IPS DF 6.9 (cell line): ENCODE measurements at regions not wholly inside any gene's neighbourhood (a gene's known extent, or its start where the extent isn't known, plus 50 kb on each side); places are given as distances from the start of the nearest gene placed in this dataset.
"Not testable (repeated sequence)": the region's sequence is repeated elsewhere in the genome, so short reads cannot be mapped to it uniquely, and the experiment has no call there.

Source experiments
- DNase-seq: peaks from one replicate; pipeline ENCODE4 v3.0.0-alpha.2; 2013; ENCODE audit warnings: low read depth, low spot score
- H3K27ac ChIP-seq: one replicate; pipeline ENCODE4 v1.5.1; 2013; ENCODE audit warnings: low read length, control low read depth
- H3K27me3 ChIP-seq: 2 replicates; pipeline ENCODE4 v1.6.1; 2013; ENCODE audit warnings: mild to moderate bottlenecking, low read length; ENCODE audit not compliant: control insufficient read depth, insufficient read depth
- H3K36me3 ChIP-seq: 2 replicates; pipeline ENCODE4 v1.6.1; 2013; ENCODE audit warnings: low read length; ENCODE audit not compliant: control insufficient read depth, insufficient read depth
- H3K4me1 ChIP-seq: 2 replicates; pipeline ENCODE4 v1.6.1; 2013; ENCODE audit warnings: low read length; ENCODE audit not compliant: control insufficient read depth, insufficient read depth
- H3K4me3 ChIP-seq: 2 replicates; pipeline ENCODE4 v1.5.1; 2013; ENCODE audit warnings: mild to moderate bottlenecking, low read length
- H3K9me3 ChIP-seq: 2 replicates; pipeline ENCODE4 v1.6.1; 2013; ENCODE audit warnings: low read length, inconsistent platforms; ENCODE audit not compliant: control insufficient read depth, insufficient read depth
- WGBS: extraction: QIAGEN DNeasy Blood & Tissue Kit; methylation state at CpG from one replicate; pipeline ENCODE4 v1.1.7; 2013; ENCODE audit warnings: mixed read lengths, missing lambda C conversion rate; ENCODE audit not compliant: insufficient read length, insufficient coverage; 5-methylcytosine and 5-hydroxymethylcytosine counted together

GRCh38 chr3:77707281-77707680 is 667.4 kb downstream of the ROBO2 start:
- Histone ChIP-seq H3K4me3 (no peak overlapping the region), H3K27me3 (no peaks in the 10 kb centered on the region), H3K36me3 (no peaks in the 10 kb centered on the region), H3K27ac (no peak overlapping the region), H3K4me1 (0 out of 2 replicates have a peak, but pooled peaks cover 1% of the 10 kb centered on the region), H3K9me3 (no peaks in the 10 kb centered on the region)
- WGBS = no CpG with 5 or more reads among the region's 2 CpGs
- no peak for DNase-seq

DNA sequence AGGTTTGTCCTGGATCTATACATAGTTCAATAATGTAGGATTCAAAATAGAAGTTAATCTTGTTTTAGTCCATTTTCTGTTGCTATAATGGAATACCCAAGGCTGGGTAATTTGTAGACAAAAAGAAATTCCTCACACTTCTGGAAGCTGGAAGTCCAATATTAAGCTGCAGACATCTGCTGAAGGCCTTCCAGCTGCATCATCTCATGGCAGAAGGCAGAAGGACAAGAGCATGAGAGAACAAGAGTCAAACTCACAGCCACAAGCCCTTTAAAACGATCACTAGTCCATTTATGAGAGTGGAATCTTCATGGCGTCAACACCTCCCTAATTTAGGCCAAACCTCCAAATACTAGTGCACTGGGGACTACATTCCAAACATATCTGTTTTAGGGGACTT is 669.3 kb downstream of the ROBO2 start:
- no CpG with 5 or more reads among the region's 2 CpGs for WGBS
- H3K4me1 ChIP-seq = no peaks in the 10 kb centered on the region

DNA sequence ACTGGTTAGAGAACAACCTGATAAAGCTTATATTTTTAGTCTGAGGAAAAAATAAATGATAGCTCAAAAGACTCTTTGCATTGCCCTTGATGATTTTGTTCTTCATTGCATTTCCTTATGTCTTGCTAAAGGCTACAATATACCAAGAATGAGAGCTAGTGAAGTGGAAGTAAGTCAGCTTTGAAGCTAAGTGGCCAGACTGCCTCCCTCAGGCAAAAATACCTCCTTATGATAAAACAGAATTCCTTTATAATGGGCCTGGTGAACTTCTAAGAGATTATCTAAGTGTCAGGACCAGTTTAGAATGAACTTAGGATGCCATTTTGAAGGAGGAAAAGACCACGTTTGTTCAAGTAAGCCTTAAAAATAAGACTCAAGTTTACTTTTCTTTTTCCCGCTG is 678.4 kb downstream of the ROBO2 start:
- Histone ChIP-seq H3K27ac (no peak overlapping the region), H3K4me1 (no peaks in the 10 kb centered on the region), H3K9me3 (no peaks in the 10 kb centered on the region), H3K4me3 (no peak overlapping the region), H3K27me3 (no peaks in the 10 kb centered on the region), H3K36me3 (no peaks in the 10 kb centered on the region)
- no CpG with 5 or more reads among the region's 2 CpGs for WGBS
- DNase-seq = no peak

More for the DNA sequence above, 669.3 kb downstream of the ROBO2 start:
- Histone ChIP-seq H3K36me3 (no peaks in the 10 kb centered on the region), H3K27ac (no peak overlapping the region), H3K27me3 (no peaks in the 10 kb centered on the region), H3K9me3 (no peaks in the 10 kb centered on the region), H3K4me3 (no peak overlapping the region)
- no peak for DNase-seq

GRCh38 chr3:77720460-77720971 is 680.6 kb downstream of the ROBO2 start:
- no peak for DNase-seq
- Histone ChIP-seq H3K4me1 (no peaks in the 10 kb centered on the region), H3K36me3 (no peaks in the 10 kb centered on the region), H3K27me3 (no peaks in the 10 kb centered on the region), H3K9me3 (no peaks in the 10 kb centered on the region), H3K4me3 (no peak overlapping the region), H3K27ac (no peak overlapping the region)

- Histone ChIP-seq H3K4me1 (no peaks in the 10 kb centered on the region), H3K27ac (no peak overlapping the region), H3K36me3 (no peaks in the 10 kb centered on the region), H3K4me3 (no peak overlapping the region), H3K27me3 (no peaks in the 10 kb centered on the region), H3K9me3 (no peaks in the 10 kb centered on the region)
- DNase-seq = no peak
- whole genome bisulfite sequencing = no CpG with 5 or more reads among the region's 1 CpG
Observed at GRCh38 chr3:77726517-77726916, 686.6 kb downstream of the ROBO2 start.

GRCh38 chr3:77746048-77746447 is 706.1 kb downstream of the ROBO2 start:
- Histone ChIP-seq H3K27me3 (no peaks in the 10 kb centered on the region), H3K27ac (no peak overlapping the region), H3K4me3 (no peak overlapping the region), H3K4me1 (no peaks in the 10 kb centered on the region), H3K9me3 (no peaks in the 10 kb centered on the region), H3K36me3 (no peaks in the 10 kb centered on the region)
- no CpG with 5 or more reads among the region's 1 CpG for WGBS
- DNase-seq = no peak

- Histone ChIP-seq H3K9me3 (no peaks in the 10 kb centered on the region), H3K4me1 (no peaks in the 10 kb centered on the region), H3K27me3 (no peaks in the 10 kb centered on the region), H3K27ac (no peak overlapping the region), H3K36me3 (no peaks in the 10 kb centered on the region), H3K4me3 (no peak overlapping the region)
- no peak for DNase-seq
Observed at GRCh38 chr3:77746892-77747291, 707.0 kb downstream of the ROBO2 start.

- no CpG with 5 or more reads among the region's 6 CpGs for WGBS
- H3K36me3 ChIP-seq, H3K27me3 ChIP-seq, H3K4me1 ChIP-seq, H3K27ac ChIP-seq, H3K9me3 ChIP-seq, H3K4me3 ChIP-seq, DNase-seq: not testable (repeated sequence)
Observed at GRCh38 chr3:77756397-77756975, 716.6 kb downstream of the ROBO2 start.

GRCh38 chr3:77772459-77772858 is 732.6 kb downstream of the ROBO2 start:
- H3K9me3 ChIP-seq = no peaks in the 10 kb centered on the region
- DNase-seq = no peak
- 100% methylated on average over 1 of the region's 1 CpG for WGBS
- H3K27ac ChIP-seq = no peak overlapping the region
- H3K36me3 ChIP-seq = no peaks in the 10 kb centered on the region
- H3K27me3 ChIP-seq = no peaks in the 10 kb centered on the region
- no peak overlapping the region for H3K4me3 ChIP-seq
- no peaks in the 10 kb centered on the region for H3K4me1 ChIP-seq

- Histone ChIP-seq H3K27me3 (no peaks in the 10 kb centered on the region), H3K36me3 (no peaks in the 10 kb centered on the region), H3K4me3 (no peak overlapping the region), H3K4me1 (no peaks in the 10 kb centered on the region), H3K9me3 (no peaks in the 10 kb centered on the region), H3K27ac (no peak overlapping the region)
- WGBS = no CpG with 5 or more reads among the region's 3 CpGs
- DNase-seq = no peak
Observed at GRCh38 chr3:77773084-77773483, 733.2 kb downstream of the ROBO2 start.

- Histone ChIP-seq H3K27ac (no peak overlapping the region), H3K27me3 (no peaks in the 10 kb centered on the region), H3K36me3 (no peaks in the 10 kb centered on the region), H3K9me3 (no peaks in the 10 kb centered on the region), H3K4me1 (no peaks in the 10 kb centered on the region), H3K4me3 (no peak overlapping the region)
- no peak for DNase-seq
- WGBS = no CpG with 5 or more reads among the region's 5 CpGs
Observed at GRCh38 chr3:77780278-77780996, 740.5 kb downstream of the ROBO2 start.
